ENCODE measurements at regions not wholly inside any gene's neighbourhood (a gene's known extent, or its start where the extent isn't known, plus 50 kb on each side); places are given as distances from the start of the nearest gene placed in this dataset.

GRCh38 chr13:22074403-22074802 lies 403.5 kb downstream of the FGF9 start:
- no peak for TF ChIP-seq CTCF (tag by site-specific recombination; IDR thresholded peaks at IDR 0.05)
- no peak for TF ChIP-seq HOXA7 (CRISPR knock-in tag; IDR thresholded peaks at IDR 0.05; ENCODE audit: borderline replicate concordance)
- no peak for TF ChIP-seq REST (tag by site-specific recombination; IDR thresholded peaks at IDR 0.05)
- TF ChIP-seq ZNF23 (tag by site-specific recombination; IDR thresholded peaks at IDR 0.05; ENCODE audit: borderline replicate concordance), result no peak
- TF ChIP-seq MZF1 (tag by site-specific recombination; IDR thresholded peaks at IDR 0.05; ENCODE audit: borderline replicate concordance), result no peak
